ENCODE measurements at regions not wholly inside any gene's neighbourhood (a gene's known extent, or its start where the extent isn't known, plus 50 kb on each side); places are given as distances from the start of the nearest gene placed in this dataset.

GRCh38 chr22:48098921-48099245, 1336.4 kb downstream of the TBC1D22A start:
- in situ Hi-C loops (cut with MboI) = no loop called here
- Histone ChIP-seq H3K9me2 (ENCODE audit: insufficient read depth) (no peaks in the 10 kb centered on the region), H2AFZ (no peak overlapping the region), H4K20me1 (ENCODE audit: insufficient read depth) (no peaks in the 10 kb centered on the region), H3F3A (ENCODE audit: insufficient read depth) (no peaks in the 10 kb centered on the region), H3K4me2 (ENCODE audit: unreplicated experiment) (no peak overlapping the region), H3K36me3 (ENCODE audit: low read depth) (no peaks in the 10 kb centered on the region), H3K4me3 (no peak overlapping the region), H3K4me1 (ENCODE audit: insufficient read depth) (no peaks in the 10 kb centered on the region), H3K79me2 (ENCODE audit: insufficient read depth) (no peaks in the 10 kb centered on the region), H3K27ac (no peak overlapping the region), H3K27me3 (replicated peaks; ENCODE audit: insufficient read depth) (no peaks in the 10 kb centered on the region), H3K9me3 (ENCODE audit: low read depth) (no peaks in the 10 kb centered on the region), H3K9ac (no peak overlapping the region)
- no peak for DNase-seq
- TF ChIP-seq EZH2 (IDR thresholded peaks at IDR 0.05; ENCODE audit: insufficient read depth, poor library complexity, severe bottlenecking) = no peak
- no peak for TF ChIP-seq EZH2phosphoT487 (IDR thresholded peaks at IDR 0.05; ENCODE audit: insufficient read depth, low read depth)
- WGBS, 2 experiments (ENCODE audit: low coverage in 1 of 2, low lambda C conversion rate in 2 of 2, missing lambda C conversion rate in 2 of 2) = 65 to 66% methylated on average over 8 to 10 of the region's 10 CpGs

DNA sequence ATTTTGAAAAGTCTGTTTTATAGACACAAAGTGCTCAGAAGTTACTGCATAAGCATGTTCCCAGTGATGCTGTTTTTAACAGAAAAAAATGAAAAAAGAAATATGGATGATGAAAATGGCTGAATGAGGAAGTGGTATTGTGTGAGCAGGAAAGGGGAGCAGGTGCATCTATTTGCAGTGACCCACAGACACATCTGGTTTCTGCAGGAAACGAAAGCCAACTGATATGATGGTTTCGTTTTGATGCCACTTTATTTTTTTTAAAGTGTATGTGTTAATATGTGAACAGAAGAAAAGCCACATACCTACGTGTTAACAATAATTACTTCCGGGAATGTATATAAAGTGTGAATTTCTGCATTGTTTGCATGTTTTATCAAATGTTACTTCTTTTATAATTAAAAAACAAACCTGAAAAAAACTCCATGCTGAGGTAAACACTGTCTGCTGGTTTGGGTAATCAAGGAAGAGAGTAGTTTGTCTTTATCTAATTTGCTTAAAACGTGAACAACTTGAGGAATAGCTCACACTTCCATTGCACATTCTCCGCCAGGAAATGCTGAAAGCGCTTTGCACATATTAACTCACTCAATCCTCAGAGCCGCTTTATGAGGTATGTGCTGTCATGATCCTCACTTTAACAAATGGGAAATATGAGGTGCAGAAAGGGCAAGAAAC, 1335.9 kb downstream of the TBC1D22A start:
- no peak overlapping the region for H3K27ac ChIP-seq
- WGBS, 2 experiments (ENCODE audit: low coverage in 1 of 2, low lambda C conversion rate in 2 of 2, missing lambda C conversion rate in 2 of 2) = 46 to 49% methylated on average over 8 of the region's 8 CpGs
- H3F3A ChIP-seq (ENCODE audit: insufficient read depth) = no peaks in the 10 kb centered on the region
- no peaks in the 10 kb centered on the region for H3K36me3 ChIP-seq (ENCODE audit: low read depth)
- in situ Hi-C loops (cut with MboI) = no loop called here
- no peak for TF ChIP-seq EZH2 (IDR thresholded peaks at IDR 0.05; ENCODE audit: insufficient read depth, poor library complexity, severe bottlenecking)
- no peak for TF ChIP-seq EZH2phosphoT487 (IDR thresholded peaks at IDR 0.05; ENCODE audit: insufficient read depth, low read depth)
- no peaks in the 10 kb centered on the region for H3K9me2 ChIP-seq (ENCODE audit: insufficient read depth)
- no peak overlapping the region for H3K9ac ChIP-seq
- H3K27me3 ChIP-seq (replicated peaks; ENCODE audit: insufficient read depth) = no peaks in the 10 kb centered on the region
- H3K4me2 ChIP-seq (ENCODE audit: unreplicated experiment) = no peak overlapping the region
- no peaks in the 10 kb centered on the region for H3K79me2 ChIP-seq (ENCODE audit: insufficient read depth)
- H3K4me1 ChIP-seq (ENCODE audit: insufficient read depth) = no peaks in the 10 kb centered on the region
- H3K9me3 ChIP-seq (ENCODE audit: low read depth) = no peaks in the 10 kb centered on the region
- DNase-seq = no peak
- H4K20me1 ChIP-seq (ENCODE audit: insufficient read depth) = no peaks in the 10 kb centered on the region
- no peak overlapping the region for H2AFZ ChIP-seq
- H3K4me3 ChIP-seq = no peak overlapping the region

DNA sequence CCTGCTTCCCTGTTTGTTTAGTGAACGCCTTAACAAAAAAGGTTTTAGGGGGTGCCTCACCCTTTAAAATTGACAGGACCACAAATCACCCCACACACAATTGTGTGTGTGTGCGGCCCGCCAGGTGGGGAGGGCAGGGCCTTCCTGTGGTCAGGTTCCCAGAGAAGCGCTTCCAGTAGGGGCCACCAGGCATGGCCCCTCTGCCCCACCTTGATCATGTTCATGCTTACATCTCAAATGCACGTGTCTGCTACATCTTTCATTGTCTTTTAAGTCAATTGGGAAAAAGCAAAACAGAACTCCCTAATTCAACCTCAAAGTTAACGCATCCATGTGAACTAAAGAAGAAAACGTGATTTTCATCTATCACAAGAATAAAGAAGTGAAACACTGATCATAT, 1335.3 kb downstream of the TBC1D22A start:
- no peak overlapping the region for H3K4me2 ChIP-seq (ENCODE audit: unreplicated experiment)
- H3K36me3 ChIP-seq (ENCODE audit: low read depth) = no peaks in the 10 kb centered on the region
- H3K4me3 ChIP-seq = no peak overlapping the region
- H3K4me1 ChIP-seq (ENCODE audit: insufficient read depth) = no peaks in the 10 kb centered on the region
- H2AFZ ChIP-seq = no peak overlapping the region
- no peak for DNase-seq
- in situ Hi-C loops (cut with MboI) = no loop called here
- no peaks in the 10 kb centered on the region for H3K79me2 ChIP-seq (ENCODE audit: insufficient read depth)
- H3K9ac ChIP-seq = no peak overlapping the region
- WGBS, 2 experiments (ENCODE audit: low coverage in 1 of 2, low lambda C conversion rate in 2 of 2, missing lambda C conversion rate in 2 of 2) = 53 to 62% methylated on average over 7 of the region's 7 CpGs
- TF ChIP-seq EZH2phosphoT487 (IDR thresholded peaks at IDR 0.05; ENCODE audit: insufficient read depth, low read depth) (no peak), EZH2 (IDR thresholded peaks at IDR 0.05; ENCODE audit: insufficient read depth, poor library complexity, severe bottlenecking) (no peak)
- no peaks in the 10 kb centered on the region for H3K9me3 ChIP-seq (ENCODE audit: low read depth)
- H3K27ac ChIP-seq = no peak overlapping the region
- peaks cover under 1% of the 10 kb centered on the region; the same call in 1 of the 2 replicates for H3K27me3 ChIP-seq (replicated peaks; ENCODE audit: insufficient read depth)
- no peaks in the 10 kb centered on the region for H3K9me2 ChIP-seq (ENCODE audit: insufficient read depth)
- H3F3A ChIP-seq (ENCODE audit: insufficient read depth) = no peaks in the 10 kb centered on the region
- no peaks in the 10 kb centered on the region for H4K20me1 ChIP-seq (ENCODE audit: insufficient read depth)

GRCh38 chr22:48096851-48097665, 1334.6 kb downstream of the TBC1D22A start:
- Histone ChIP-seq H3K36me3 (ENCODE audit: low read depth) (no peaks in the 10 kb centered on the region), H3K27me3 (replicated peaks; ENCODE audit: insufficient read depth) (peaks cover 6% of the 10 kb centered on the region; the same call in 1 of the 2 replicates), H3K9ac (no peak overlapping the region), H2AFZ (no peak overlapping the region), H3K79me2 (ENCODE audit: insufficient read depth) (no peaks in the 10 kb centered on the region), H3K27ac (no peak overlapping the region), H3K9me3 (ENCODE audit: low read depth) (no peaks in the 10 kb centered on the region), H3K9me2 (ENCODE audit: insufficient read depth) (no peaks in the 10 kb centered on the region), H4K20me1 (ENCODE audit: insufficient read depth) (no peaks in the 10 kb centered on the region), H3K4me1 (ENCODE audit: insufficient read depth) (no peaks in the 10 kb centered on the region), H3F3A (ENCODE audit: insufficient read depth) (no peaks in the 10 kb centered on the region), H3K4me2 (ENCODE audit: unreplicated experiment) (no peak overlapping the region), H3K4me3 (no peak overlapping the region)
- no peak for TF ChIP-seq EZH2phosphoT487 (IDR thresholded peaks at IDR 0.05; ENCODE audit: insufficient read depth, low read depth)
- TF ChIP-seq EZH2 (IDR thresholded peaks at IDR 0.05; ENCODE audit: insufficient read depth, poor library complexity, severe bottlenecking) = no peak
- WGBS, 2 experiments (ENCODE audit: low coverage in 1 of 2, low lambda C conversion rate in 2 of 2, missing lambda C conversion rate in 2 of 2) = 57 to 58% methylated on average over 12 to 13 of the region's 13 CpGs
- in situ Hi-C loops (cut with MboI) = no loop called here
- DNase-seq = no peak
